ENCODE measurements at regions not wholly inside any gene's neighbourhood (a gene's known extent, or its start where the extent isn't known, plus 50 kb on each side); places are given as distances from the start of the nearest gene placed in this dataset.

GRCh38 chr2:76128622-76129021 is 417.9 kb upstream of the GCFC2 start (continued):
- TF ChIP-seq ZBTB33 (IDR thresholded peaks at IDR 0.05; ENCODE audit: borderline replicate concordance, low read depth) (no peak), MEF2A (IDR thresholded peaks at IDR 0.05; ENCODE audit: borderline replicate concordance, low read depth) (no peak), TCF12 (IDR thresholded peaks at IDR 0.05) (no peak), NFIC (IDR thresholded peaks at IDR 0.05; ENCODE audit: borderline replicate concordance) (no peak)
- TF ChIP-seq, protein P1, sequence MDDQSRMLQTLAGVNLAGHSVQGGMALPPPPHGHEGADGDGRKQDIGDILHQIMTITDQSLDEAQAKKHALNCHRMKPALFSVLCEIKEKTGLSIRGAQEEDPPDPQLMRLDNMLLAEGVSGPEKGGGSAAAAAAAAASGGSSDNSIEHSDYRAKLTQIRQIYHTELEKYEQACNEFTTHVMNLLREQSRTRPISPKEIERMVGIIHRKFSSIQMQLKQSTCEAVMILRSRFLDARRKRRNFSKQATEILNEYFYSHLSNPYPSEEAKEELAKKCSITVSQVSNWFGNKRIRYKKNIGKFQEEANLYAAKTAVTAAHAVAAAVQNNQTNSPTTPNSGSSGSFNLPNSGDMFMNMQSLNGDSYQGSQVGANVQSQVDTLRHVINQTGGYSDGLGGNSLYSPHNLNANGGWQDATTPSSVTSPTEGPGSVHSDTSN (IDR thresholded peaks at IDR 0.05) = no peak

DNA sequence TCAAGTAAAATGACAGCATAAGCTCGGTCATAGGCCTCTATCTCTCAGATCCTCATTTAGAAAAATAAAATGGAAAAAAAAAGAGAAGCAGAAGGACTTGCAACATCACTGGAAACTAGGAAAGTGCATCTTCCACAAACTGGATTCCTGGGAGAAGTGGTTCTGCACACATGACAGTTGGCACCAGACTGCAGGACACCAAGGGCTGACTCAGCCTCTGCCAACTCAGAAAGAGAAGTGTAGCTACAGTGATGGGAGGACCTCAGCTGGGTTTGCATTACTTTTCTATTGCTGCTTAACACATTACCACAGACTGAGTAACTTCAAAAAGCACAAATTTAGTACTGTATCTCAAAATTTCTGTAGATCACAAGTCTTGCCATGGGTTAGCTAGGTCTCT is 409.5 kb upstream of the GCFC2 start:
- 3% methylated on average over 1 of the region's 1 CpG for WGBS (ENCODE audit: low lambda C conversion rate)
- Histone ChIP-seq H3K4me1 (ENCODE audit: control insufficient read depth in 1 of 2, insufficient read depth in 2 of 2, low read depth in 1 of 2, low read length in 1 of 2) (no peaks in the 10 kb centered on the region), H3K27me3 (ENCODE audit: insufficient read depth) (no peaks in the 10 kb centered on the region)

More for the DNA sequence above, 409.5 kb upstream of the GCFC2 start:
- ChIA-PET POLR2A (no interaction called here), CTCF (interaction anchor here (1.2 to 1.3 kb wide), 2 partner anchors 10 to 492 kb away, joined by 3 read pairs; no protein-coding TSS in a partner anchor)
- DNase-seq = no peak
- no peaks in the 10 kb centered on the region for H4K20me1 ChIP-seq (ENCODE audit: insufficient read depth)
- no peak overlapping the region for H3K27ac ChIP-seq (ENCODE audit: low read depth in 2 of 2, low read length in 1 of 2)
- H3F3A ChIP-seq (replicated peaks; ENCODE audit: insufficient read depth) = no peaks in the 10 kb centered on the region
- no peak overlapping the region for H3K4me3 ChIP-seq (ENCODE audit: low read depth in 2 of 2, low read length in 1 of 2)
- H3K4me2 ChIP-seq = no peak overlapping the region
- H3K9ac ChIP-seq = no peak overlapping the region
- H2AFZ ChIP-seq (ENCODE audit: low read depth) = no peak overlapping the region
- H3K36me3 ChIP-seq (replicated peaks in 1 of 2; ENCODE audit: control insufficient read depth in 1 of 2, insufficient read depth in 2 of 2, low read length in 1 of 2) = no peaks in the 10 kb centered on the region
- no peaks in the 10 kb centered on the region for H3K79me2 ChIP-seq (ENCODE audit: insufficient read depth)
- H3K9me3 ChIP-seq = no peaks in the 10 kb centered on the region
- no peak for TF ChIP-seq TAF1 (IDR thresholded peaks at IDR 0.05; ENCODE audit: borderline replicate concordance, low read depth, low read length)
- no peak for TF ChIP-seq REST (IDR thresholded peaks at IDR 0.05; ENCODE audit: low read depth, low read length)
- no peak for TF ChIP-seq FOXJ3 (CRISPR knock-in tag; IDR thresholded peaks at IDR 0.05)
- no peak for TF ChIP-seq GABPA (IDR thresholded peaks at IDR 0.05; ENCODE audit: low read depth)
- TF ChIP-seq CHD2 (IDR thresholded peaks at IDR 0.05; ENCODE audit: low read length, partially characterized antibody) = no peak
- no peak for TF ChIP-seq TCF12 (IDR thresholded peaks at IDR 0.05)
- TF ChIP-seq RXRA (IDR thresholded peaks at IDR 0.05; ENCODE audit: borderline replicate concordance, low read depth) = no peak
- TF ChIP-seq, protein P2, sequence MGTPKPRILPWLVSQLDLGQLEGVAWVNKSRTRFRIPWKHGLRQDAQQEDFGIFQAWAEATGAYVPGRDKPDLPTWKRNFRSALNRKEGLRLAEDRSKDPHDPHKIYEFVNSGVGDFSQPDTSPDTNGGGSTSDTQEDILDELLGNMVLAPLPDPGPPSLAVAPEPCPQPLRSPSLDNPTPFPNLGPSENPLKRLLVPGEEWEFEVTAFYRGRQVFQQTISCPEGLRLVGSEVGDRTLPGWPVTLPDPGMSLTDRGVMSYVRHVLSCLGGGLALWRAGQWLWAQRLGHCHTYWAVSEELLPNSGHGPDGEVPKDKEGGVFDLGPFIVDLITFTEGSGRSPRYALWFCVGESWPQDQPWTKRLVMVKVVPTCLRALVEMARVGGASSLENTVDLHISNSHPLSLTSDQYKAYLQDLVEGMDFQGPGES (IDR thresholded peaks at IDR 0.05; ENCODE audit: low read depth, low read length) = no peak
- TF ChIP-seq, protein P3, sequence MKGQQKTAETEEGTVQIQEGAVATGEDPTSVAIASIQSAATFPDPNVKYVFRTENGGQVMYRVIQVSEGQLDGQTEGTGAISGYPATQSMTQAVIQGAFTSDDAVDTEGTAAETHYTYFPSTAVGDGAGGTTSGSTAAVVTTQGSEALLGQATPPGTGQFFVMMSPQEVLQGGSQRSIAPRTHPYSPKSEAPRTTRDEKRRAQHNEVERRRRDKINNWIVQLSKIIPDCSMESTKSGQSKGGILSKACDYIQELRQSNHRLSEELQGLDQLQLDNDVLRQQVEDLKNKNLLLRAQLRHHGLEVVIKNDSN (IDR thresholded peaks at IDR 0.05; ENCODE audit: borderline replicate concordance, low read depth) = no peak
- no peak for TF ChIP-seq NFIC (IDR thresholded peaks at IDR 0.05; ENCODE audit: borderline replicate concordance)
- TF ChIP-seq EZH2phosphoT487 (IDR thresholded peaks at IDR 0.05; ENCODE audit: borderline replicate concordance, low read depth) = no peak
- no peak for TF ChIP-seq NRF1 (IDR thresholded peaks at IDR 0.05; ENCODE audit: low read depth, low read length)
- no peak for TF ChIP-seq FOXM1 (IDR thresholded peaks at IDR 0.05; ENCODE audit: low read depth)
- TF ChIP-seq ELF1 (IDR thresholded peaks at IDR 0.05) = no peak
- no peak for TF ChIP-seq SMC3 (IDR thresholded peaks at IDR 0.05; ENCODE audit: low read depth, low read length)
- no peak for TF ChIP-seq EP300 (IDR thresholded peaks at IDR 0.05; ENCODE audit: borderline replicate concordance in 1 of 2, low read depth in 1 of 2, low read length in 1 of 2)
- TF ChIP-seq MXI1 (IDR thresholded peaks at IDR 0.05; ENCODE audit: low read depth, low read length) = no peak
- H3K9me2 ChIP-seq = no peaks in the 10 kb centered on the region
